ENCODE measurements at regions not wholly inside any gene's neighbourhood (a gene's known extent, or its start where the extent isn't known, plus 50 kb on each side); places are given as distances from the start of the nearest gene placed in this dataset.

DNA sequence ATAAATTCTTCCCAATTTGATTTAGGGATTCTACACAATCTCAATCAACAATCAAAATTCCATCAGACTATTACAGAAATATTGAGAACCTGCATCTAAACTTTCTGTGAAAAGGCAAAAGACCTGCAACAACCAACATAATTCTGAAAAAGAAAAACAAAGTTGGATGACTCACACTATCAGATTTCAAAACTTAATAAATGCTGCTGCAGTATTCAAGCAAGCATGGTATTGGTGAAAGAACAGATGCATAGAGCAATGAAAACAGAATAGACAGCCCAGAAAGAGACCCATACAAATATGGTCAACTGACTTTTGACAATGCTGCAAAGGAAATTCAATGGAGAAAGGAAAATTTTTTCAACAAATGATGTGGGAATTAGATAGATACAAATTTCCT, 477.1 kb upstream of the NR2F2 start:
- TF ChIP-seq CTCF (IDR thresholded peaks at IDR 0.05; ENCODE audit: control insufficient read depth, insufficient read depth, low read depth, low read length, missing control alignments), result no peak
- no peak overlapping the region for H3K4me3 ChIP-seq (ENCODE audit: control insufficient read depth, low read depth, low read length)
- DNase-seq (ENCODE audit: low read depth), result no peak

DNA sequence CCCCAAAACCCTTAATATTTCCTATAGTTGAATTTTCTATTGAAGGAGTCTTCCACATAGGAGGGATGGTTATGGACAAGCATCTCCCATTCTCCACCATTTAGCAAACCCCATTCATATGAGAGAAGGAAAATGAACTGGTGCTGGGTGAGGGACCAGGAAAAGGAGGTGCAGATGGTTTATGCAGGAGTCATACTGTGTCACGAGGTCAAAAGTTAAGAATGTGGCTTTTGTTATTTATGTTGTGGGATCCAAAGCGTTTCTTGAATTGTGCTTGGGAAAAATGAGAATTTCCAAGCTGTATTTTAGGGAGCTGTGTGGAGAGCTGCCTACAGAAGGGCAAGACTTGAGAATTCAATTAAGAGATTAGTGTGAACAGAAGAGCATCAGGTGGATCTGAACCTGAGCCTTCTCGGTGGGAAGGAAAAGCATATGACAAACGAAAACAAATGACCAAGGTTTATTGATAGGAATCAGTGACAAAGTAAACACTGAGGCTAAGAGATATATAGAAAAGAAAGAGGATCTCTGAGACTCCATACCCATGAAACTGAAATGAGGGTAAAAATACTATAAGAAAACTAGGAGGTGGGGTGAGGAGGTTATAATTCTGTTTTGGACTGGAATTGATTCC, 473.3 kb upstream of the NR2F2 start:
- no peak for DNase-seq (ENCODE audit: low read depth)
- no peak overlapping the region for H3K4me3 ChIP-seq (ENCODE audit: control insufficient read depth, low read depth, low read length)
- no peak for TF ChIP-seq CTCF (IDR thresholded peaks at IDR 0.05; ENCODE audit: control insufficient read depth, insufficient read depth, low read depth, low read length, missing control alignments)

- TF ChIP-seq CTCF (IDR thresholded peaks at IDR 0.05; ENCODE audit: control insufficient read depth, insufficient read depth, low read depth, low read length, missing control alignments), result no peak
- no peak for DNase-seq (ENCODE audit: low read depth)
- H3K4me3 ChIP-seq (ENCODE audit: control insufficient read depth, low read depth, low read length), result no peak overlapping the region
Observed at GRCh38 chr15:95857758-95858157, 472.7 kb upstream of the NR2F2 start.

DNA sequence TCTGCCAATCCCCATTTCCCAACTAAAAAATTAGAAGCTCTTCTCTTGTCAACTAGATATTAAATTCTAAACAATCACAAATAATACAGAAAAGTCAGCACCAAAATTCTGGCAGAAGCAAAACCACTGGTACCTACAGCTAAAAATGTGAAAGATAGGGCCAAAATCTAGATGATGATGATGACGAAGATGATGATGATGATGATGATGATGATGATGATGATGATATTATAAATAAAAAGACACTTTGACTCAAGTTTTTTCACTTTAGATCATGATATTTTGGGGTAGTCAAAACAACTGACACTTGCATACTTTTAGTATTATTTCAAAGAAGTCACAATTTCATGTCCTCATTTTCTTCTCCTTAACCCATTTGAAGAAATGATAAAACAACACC, 470.1 kb upstream of the NR2F2 start:
- no peak for TF ChIP-seq CTCF (IDR thresholded peaks at IDR 0.05; ENCODE audit: control insufficient read depth, insufficient read depth, low read depth, low read length, missing control alignments)
- no peak overlapping the region for H3K4me3 ChIP-seq (ENCODE audit: control insufficient read depth, low read depth, low read length)
- DNase-seq (ENCODE audit: low read depth), result no peak

DNA sequence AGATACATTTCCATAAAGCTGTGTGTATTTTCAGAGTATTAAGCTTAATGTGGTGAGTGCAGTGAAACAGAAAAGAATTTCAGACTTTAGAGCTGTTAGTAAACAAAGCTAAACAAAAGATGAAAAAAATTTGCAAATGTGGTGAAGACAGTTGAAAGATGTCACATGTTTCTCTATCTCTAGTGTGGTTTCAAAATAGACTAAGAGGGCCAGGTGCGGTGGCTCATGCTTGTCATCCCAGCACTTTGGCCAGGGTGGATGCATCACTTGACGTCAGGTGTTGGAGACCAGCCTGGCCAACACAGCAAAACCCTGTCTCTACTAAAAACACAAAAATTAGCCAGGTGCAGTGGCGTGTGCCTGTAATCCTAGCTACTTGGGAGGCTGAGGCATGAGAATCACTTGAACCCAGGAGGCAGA, 466.0 kb upstream of the NR2F2 start:
- TF ChIP-seq CTCF (IDR thresholded peaks at IDR 0.05; ENCODE audit: control insufficient read depth, insufficient read depth, low read depth, low read length, missing control alignments), result no peak
- no peak for DNase-seq (ENCODE audit: low read depth)
- H3K4me3 ChIP-seq (ENCODE audit: control insufficient read depth, low read depth, low read length), result no peak overlapping the region

DNA sequence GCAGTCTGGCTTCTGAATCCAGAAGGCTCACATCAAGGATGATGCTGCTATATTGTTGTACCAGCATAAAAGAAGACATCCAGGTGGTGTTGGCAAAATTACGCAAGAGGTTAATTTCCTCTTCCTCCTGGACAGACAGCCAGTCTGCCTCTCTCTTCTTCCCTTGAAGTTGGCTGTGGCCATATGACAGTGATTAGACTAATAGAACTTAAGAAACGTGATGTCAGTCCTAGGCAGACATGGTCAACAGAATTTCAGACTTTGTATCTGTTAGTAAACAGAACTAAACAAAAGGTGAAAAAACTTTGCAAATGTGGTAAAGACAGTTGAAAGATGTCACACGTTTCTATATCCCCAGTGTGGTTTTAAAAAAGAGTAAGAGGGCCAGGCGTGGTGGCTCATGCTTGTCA, 465.2 kb upstream of the NR2F2 start:
- DNase-seq (ENCODE audit: low read depth), result no peak
- TF ChIP-seq CTCF (IDR thresholded peaks at IDR 0.05; ENCODE audit: control insufficient read depth, insufficient read depth, low read depth, low read length, missing control alignments), result no peak

More for the DNA sequence above, 465.2 kb upstream of the NR2F2 start:
- no peak overlapping the region for H3K4me3 ChIP-seq (ENCODE audit: control insufficient read depth, low read depth, low read length)

Measured in AG09309 (cell line).